ENCODE measurements at regions not wholly inside any gene's neighbourhood (a gene's known extent, or its start where the extent isn't known, plus 50 kb on each side); places are given as distances from the start of the nearest gene placed in this dataset.
"Not testable (repeated sequence)": the region's sequence is repeated elsewhere in the genome, so short reads cannot be mapped to it uniquely, and the experiment has no call there.

DNA sequence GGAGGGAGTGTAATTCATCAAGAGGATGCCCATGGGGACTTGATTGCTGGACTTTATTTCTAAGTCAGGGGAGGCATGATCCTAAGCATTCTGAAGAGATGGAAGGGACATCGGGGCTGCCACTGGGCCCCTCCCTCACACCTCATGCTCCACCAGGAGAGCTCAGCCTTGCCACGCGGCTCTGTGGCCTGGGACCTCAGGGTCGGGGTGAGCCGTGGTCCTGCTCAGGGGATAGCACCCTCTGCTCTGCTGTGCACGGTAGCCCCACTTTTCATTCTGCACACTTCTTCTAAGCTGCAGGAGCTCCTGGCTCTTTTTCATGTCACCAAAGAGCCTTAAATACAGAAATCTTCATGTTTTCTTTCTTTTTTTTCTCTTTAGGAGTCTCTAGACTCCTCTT is 75.5 kb upstream of the DPP6 start:
- FAIRE-seq = not testable (repeated sequence)

DNA sequence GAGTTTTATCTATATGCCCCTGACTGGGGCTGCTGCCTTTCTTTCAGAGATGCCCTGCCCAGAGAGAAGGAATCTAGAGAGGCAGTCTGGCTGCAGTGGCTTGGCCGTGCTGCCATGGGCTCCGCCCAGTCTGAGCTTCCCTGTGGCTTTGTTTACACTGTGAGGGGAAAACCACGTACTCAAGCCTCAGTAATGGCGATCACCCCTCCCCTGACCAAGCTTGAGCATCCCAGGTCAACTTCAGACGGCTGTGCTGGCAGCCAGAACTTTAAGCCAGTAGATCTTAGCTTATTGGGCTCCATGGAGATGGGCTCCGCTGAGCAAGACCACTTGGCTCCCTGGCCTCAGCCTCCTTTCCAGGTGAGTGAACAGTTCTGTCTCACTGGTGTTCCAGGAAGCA is 69.0 kb upstream of the DPP6 start:
- not testable (repeated sequence) for FAIRE-seq

DNA sequence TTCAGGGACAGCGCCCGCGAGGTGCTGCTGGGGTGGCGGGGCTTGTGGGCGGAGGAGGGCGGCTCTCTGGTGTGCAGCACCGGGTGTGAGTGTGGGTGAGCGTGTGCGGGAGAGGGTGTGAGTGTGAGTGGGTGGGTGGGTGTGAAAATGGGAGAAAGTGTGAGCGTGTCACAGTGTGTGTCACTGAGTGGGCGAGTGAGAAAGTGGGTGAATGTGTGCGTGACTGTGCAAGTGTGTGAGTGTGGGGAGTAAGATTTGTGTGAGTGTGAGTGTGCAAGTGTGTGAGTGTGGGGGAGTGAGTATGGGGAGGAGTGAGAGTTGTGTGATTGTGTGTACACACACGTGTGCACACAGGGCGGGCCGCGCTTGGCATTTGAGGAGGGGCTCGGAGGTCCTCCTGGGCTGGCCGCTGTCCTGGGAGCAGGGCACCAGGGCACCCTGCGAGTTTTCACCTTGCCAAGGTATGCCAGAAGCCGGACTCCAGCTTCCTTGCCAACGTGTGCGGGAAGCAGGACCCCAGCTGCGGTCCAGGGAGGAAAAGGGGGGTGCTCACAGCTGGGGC is 63.1 kb upstream of the DPP6 start:
- not testable (repeated sequence) for FAIRE-seq

GRCh38 chr7:153989742-153990425 is 62.3 kb upstream of the DPP6 start:
- not testable (repeated sequence) for FAIRE-seq

DNA sequence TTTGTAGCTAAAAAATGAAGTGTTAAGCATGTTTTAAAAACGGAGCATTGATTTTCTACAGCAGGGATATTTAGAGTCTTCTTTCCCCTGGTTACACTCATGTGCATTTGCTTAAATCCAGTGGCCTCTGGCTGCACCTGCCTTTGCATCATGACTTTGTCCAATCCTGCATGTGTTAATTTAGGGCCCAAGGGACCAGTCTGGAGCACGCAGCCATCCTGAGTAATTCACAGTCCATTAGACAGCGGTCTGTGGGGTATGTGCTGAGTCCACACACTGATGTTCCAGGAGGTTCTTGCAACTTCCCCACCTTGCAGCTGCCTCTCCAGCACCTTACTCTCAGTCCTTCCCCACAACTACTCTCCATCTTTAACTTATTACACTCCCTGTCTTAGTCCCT is 60.7 kb upstream of the DPP6 start:
- FAIRE-seq = not testable (repeated sequence)

GRCh38 chr7:153993402-153993801 is 58.8 kb upstream of the DPP6 start:
- FAIRE-seq = not testable (repeated sequence)

GRCh38 chr7:153998896-153999295 is 53.3 kb upstream of the DPP6 start:
- FAIRE-seq = not testable (repeated sequence)
